Parathyroid adenoma (tissue), 2 donors: ENCODE measurements at regions not wholly inside any gene's neighbourhood (a gene's known extent, or its start where the extent isn't known, plus 50 kb on each side); places are given as distances from the start of the nearest gene placed in this dataset.

Experiments
- H2AFZ ChIP-seq: fragments of 300-600 bp; sonication (generic); one replicate; pipeline ENCODE4 v1.7.0; 2017; ENCODE audit warnings: antibody characterized with exemption, mild to moderate bottlenecking
- H3K27ac ChIP-seq: fragments of 300-600 bp; sonication (generic); one replicate; pipeline ENCODE4 v1.7.0; 2017
- H3K27me3 ChIP-seq: fragments of 300-600 bp; sonication (generic); one replicate; pipeline ENCODE4 v1.7.0; 2017; ENCODE audit warnings: low read length; ENCODE audit not compliant: control insufficient read depth, insufficient read depth
- H3K36me3 ChIP-seq: fragments of 300-600 bp; sonication (generic); one replicate; pipeline ENCODE4 v1.7.0; 2017; ENCODE audit warnings: low read length; ENCODE audit not compliant: control insufficient read depth, insufficient read depth
- H3K4me1 ChIP-seq: fragments of 300-600 bp; sonication (generic); one replicate; pipeline ENCODE4 v1.7.0; 2017; ENCODE audit warnings: control low read depth
- H3K4me2 ChIP-seq: fragments of 300-600 bp; sonication (generic); one replicate; pipeline ENCODE4 v1.7.0; 2017; ENCODE audit warnings: low read length
- H3K4me3 ChIP-seq: fragments of 300-600 bp; sonication (generic); one replicate; pipeline ENCODE4 v1.7.0; 2017; ENCODE audit warnings: low read depth, low read length
- H3K79me2 ChIP-seq: fragments of 300-600 bp; sonication (generic); one replicate; pipeline ENCODE4 v1.7.0; 2017; ENCODE audit warnings: control low read depth
- H3K9ac ChIP-seq: fragments of 300-600 bp; sonication (generic); one replicate; pipeline ENCODE4 v1.7.0; 2017; ENCODE audit warnings: mild to moderate bottlenecking
- H3K9me3 ChIP-seq: fragments of 300-600 bp; sonication (generic); one replicate; pipeline ENCODE4 v1.7.0; 2017; ENCODE audit warnings: low read length; ENCODE audit not compliant: control insufficient read depth
- TF ChIP-seq, protein P1 (sequence below): fragments of 300-600 bp; sonication (generic); IDR thresholded peaks from one replicate; pipeline ENCODE4 v1.7.0; 2017; ENCODE audit warnings: antibody characterized with exemption, mild to moderate bottlenecking
- donor health status: primary hyperparathyroidism.

DNA sequence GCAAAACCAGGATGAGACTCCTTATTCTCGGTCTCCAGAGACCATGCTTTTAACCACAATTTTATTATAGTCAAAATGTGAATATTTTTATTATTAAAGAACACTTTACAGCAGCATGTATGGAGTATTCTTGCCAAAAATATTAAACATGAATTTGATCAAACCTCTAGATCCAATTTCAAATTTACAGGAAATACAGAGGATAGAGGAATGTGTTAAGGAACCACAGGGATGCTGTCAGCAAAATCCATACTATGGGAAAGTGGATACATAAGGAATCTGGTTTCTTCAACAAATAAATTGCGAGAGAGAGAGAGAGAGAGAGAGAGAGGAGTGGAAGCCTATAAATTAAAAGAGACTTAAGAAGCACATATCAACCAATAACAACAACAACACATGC is 348.2 kb upstream of the NUDT12 start:
- Histone ChIP-seq H3K4me1 (no peaks in the 10 kb centered on the region), H3K9ac (no peak overlapping the region), H3K4me3 (no peak overlapping the region), H3K27me3 (no peaks in the 10 kb centered on the region), H3K4me2 (no peak overlapping the region), H2AFZ (no peak overlapping the region), H3K9me3 (no peaks in the 10 kb centered on the region), H3K36me3 (no peaks in the 10 kb centered on the region), H3K79me2 (no peaks in the 10 kb centered on the region), H3K27ac (no peak overlapping the region)
- TF ChIP-seq, protein P1, sequence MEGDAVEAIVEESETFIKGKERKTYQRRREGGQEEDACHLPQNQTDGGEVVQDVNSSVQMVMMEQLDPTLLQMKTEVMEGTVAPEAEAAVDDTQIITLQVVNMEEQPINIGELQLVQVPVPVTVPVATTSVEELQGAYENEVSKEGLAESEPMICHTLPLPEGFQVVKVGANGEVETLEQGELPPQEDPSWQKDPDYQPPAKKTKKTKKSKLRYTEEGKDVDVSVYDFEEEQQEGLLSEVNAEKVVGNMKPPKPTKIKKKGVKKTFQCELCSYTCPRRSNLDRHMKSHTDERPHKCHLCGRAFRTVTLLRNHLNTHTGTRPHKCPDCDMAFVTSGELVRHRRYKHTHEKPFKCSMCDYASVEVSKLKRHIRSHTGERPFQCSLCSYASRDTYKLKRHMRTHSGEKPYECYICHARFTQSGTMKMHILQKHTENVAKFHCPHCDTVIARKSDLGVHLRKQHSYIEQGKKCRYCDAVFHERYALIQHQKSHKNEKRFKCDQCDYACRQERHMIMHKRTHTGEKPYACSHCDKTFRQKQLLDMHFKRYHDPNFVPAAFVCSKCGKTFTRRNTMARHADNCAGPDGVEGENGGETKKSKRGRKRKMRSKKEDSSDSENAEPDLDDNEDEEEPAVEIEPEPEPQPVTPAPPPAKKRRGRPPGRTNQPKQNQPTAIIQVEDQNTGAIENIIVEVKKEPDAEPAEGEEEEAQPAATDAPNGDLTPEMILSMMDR = no peak

DNA sequence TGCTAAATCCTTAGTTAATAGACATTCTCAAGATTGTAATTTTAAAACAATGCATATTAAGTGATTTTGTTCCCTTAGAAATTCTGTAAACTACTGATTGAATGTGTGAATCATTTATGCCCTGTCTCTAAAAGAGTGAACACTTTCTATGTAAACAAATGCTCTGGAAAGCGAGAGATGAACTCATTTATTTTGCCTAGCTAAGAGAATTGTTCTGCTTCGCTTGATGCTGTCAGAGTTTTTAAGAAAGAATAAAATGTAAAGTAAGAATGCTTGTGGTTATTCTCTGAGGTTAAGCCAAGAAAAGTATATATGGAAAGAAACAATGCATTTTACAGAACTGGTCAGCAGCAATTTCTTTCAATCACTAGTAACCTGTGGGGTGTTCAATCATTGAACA is 347.4 kb upstream of the NUDT12 start:
- no peak overlapping the region for H3K4me3 ChIP-seq
- TF ChIP-seq, protein P1 = no peak
- no peak overlapping the region for H3K9ac ChIP-seq
- H2AFZ ChIP-seq = no peak overlapping the region
- no peaks in the 10 kb centered on the region for H3K4me1 ChIP-seq
- H3K9me3 ChIP-seq = no peaks in the 10 kb centered on the region
- H3K27ac ChIP-seq = no peak overlapping the region
- H3K4me2 ChIP-seq = no peak overlapping the region
- no peaks in the 10 kb centered on the region for H3K36me3 ChIP-seq
- H3K79me2 ChIP-seq = no peaks in the 10 kb centered on the region
- no peaks in the 10 kb centered on the region for H3K27me3 ChIP-seq

- Histone ChIP-seq H3K4me3 (no peak overlapping the region), H3K36me3 (no peaks in the 10 kb centered on the region), H3K9me3 (no peaks in the 10 kb centered on the region), H3K4me2 (no peak overlapping the region), H3K9ac (no peak overlapping the region), H3K27me3 (no peaks in the 10 kb centered on the region), H3K79me2 (no peaks in the 10 kb centered on the region), H3K4me1 (no peaks in the 10 kb centered on the region), H3K27ac (no peak overlapping the region), H2AFZ (no peak overlapping the region)
- TF ChIP-seq, protein P1 = no peak
Observed at GRCh38 chr5:103909391-103909790, 346.8 kb upstream of the NUDT12 start.

DNA sequence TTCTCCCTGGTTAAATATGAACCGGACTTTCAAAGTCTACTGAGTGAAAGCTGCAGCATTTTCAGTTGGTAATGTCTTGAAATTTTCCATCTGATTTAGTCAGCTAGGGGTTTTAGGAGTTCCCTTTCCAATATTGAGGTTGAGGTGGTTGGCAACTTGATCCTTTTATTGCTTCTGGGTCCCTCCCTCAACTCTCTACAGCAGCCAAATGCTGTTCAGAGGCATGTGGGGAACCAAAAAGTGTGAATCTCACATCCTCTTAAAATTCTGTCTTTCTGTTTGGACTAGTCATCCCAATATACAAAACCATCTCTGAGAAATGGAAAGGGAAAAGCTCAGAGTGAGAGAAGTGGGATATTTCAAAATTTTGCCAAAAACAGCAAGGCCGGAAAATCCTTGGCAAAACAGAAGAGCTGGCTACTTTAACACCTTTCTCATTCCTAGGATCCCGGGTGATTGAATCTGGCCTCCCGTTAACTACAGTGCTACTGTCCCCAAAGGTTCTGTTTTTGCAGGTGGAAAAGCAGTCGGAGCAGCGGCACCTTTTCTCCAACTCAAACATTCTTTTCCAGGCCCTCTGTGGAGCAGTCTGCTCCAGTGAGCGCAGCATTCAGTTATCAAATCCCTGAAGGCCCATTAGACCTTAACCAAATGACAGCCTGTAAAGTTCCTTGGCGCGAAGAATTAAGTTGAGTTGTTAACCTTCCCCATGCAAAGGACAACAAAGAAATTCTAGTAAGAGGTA is 345.9 kb upstream of the NUDT12 start:
- no peaks in the 10 kb centered on the region for H3K79me2 ChIP-seq
- no peaks in the 10 kb centered on the region for H3K4me1 ChIP-seq
- no peaks in the 10 kb centered on the region for H3K36me3 ChIP-seq
- H3K4me2 ChIP-seq = no peak overlapping the region
- no peaks in the 10 kb centered on the region for H3K9me3 ChIP-seq
- TF ChIP-seq, protein P1 = no peak
- no peak overlapping the region for H3K9ac ChIP-seq
- no peak overlapping the region for H3K27ac ChIP-seq
- H3K27me3 ChIP-seq = no peaks in the 10 kb centered on the region
- H2AFZ ChIP-seq = no peak overlapping the region
- no peak overlapping the region for H3K4me3 ChIP-seq

- H2AFZ ChIP-seq = no peak overlapping the region
- no peak overlapping the region for H3K9ac ChIP-seq
- H3K4me1 ChIP-seq = no peaks in the 10 kb centered on the region
- H3K27me3 ChIP-seq = no peaks in the 10 kb centered on the region
- no peaks in the 10 kb centered on the region for H3K79me2 ChIP-seq
- no peak overlapping the region for H3K4me2 ChIP-seq
- no peaks in the 10 kb centered on the region for H3K36me3 ChIP-seq
- TF ChIP-seq, protein P1 = no peak
- no peak overlapping the region for H3K4me3 ChIP-seq
- H3K9me3 ChIP-seq = no peaks in the 10 kb centered on the region
- no peak overlapping the region for H3K27ac ChIP-seq
Observed at GRCh38 chr5:103907001-103907400, 344.4 kb upstream of the NUDT12 start.
